NOMO-1 treated with DMSO at 0.1 percent for 48 hours (cell line): ENCODE measurements at regions not wholly inside any gene's neighbourhood (a gene's known extent, or its start where the extent isn't known, plus 50 kb on each side); places are given as distances from the start of the nearest gene placed in this dataset.
"Not testable (repeated sequence)": the region's sequence is repeated elsewhere in the genome, so short reads cannot be mapped to it uniquely, and the experiment has no call there.

Source experiments
- DNase-seq: peaks from one replicate; lab custom pipeline; 2025; ENCODE audit not compliant: unreplicated experiment; lab: John Stamatoyannopoulos, UW

- no peak for DNase-seq
These were observed 473.9 kb upstream of the COX7C start for GRCh38 chr5:86143837-86144236.

DNA sequence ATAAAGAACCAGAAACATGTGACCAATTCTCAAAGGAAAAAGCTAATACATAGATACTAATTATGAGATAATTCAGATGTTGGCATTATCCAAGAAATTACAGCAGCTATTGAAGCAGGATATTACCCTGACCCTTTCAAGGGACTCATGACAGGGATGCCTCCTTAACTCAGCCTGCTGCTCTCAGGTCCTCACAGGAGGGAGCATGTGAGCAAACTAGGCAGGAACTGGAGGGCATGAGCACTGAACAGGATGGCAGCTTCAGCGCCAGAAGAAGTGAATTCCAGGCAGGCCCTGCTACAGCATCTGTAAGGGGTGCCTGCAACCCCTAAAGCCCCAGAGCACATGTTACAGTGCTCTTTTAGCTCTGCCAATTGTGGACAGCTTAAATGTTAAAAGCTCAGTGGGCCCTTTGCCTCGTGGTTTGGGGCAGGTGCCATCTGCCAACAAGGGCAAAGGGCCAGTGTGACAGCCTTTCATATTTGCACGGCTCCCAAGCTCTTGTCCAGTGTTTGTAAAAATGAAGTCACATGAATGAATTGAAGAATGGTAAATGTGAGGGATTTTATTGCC, 464.7 kb upstream of the COX7C start:
- no peak for DNase-seq

DNA sequence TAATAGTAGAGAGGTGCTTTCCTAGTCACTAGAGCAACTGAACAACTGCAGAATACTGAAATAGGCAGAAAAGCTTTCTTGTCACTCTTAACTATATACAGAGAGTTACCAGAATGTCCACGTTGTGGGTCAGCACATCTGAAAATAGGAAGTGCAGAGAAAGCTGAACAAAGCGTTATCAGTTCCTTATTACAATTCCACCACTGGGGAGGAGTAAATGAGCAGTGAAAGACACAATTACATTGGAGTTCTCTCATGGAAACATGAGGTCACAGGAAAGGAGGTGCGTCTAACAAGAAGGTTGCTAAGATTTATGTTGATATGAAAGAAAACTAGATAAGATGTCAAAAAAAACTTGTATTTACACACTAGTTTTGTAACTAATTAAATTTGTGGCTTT, 461.9 kb upstream of the COX7C start:
- no peak for DNase-seq

DNA sequence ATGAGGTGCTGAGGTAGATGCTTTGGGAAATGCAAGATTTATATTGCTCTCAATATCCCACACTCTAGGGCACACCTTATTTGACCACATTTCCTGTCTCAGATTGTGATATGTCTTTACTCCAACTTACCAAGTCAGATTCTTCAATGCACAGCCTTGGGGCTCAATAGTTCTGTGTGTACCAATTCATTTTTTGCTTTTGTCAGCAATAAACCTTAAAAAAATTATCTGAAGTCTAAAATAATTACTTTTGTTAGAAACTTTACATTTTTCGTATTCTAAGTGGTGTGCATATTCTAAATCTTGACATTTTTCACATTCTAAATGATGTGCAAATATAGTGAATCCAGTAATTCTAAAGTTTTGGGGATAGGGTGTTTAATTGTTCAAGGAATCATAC, 447.5 kb upstream of the COX7C start:
- no peak for DNase-seq

- DNase-seq = no peak
These were observed 442.5 kb upstream of the COX7C start for GRCh38 chr5:86175224-86175623.

DNA sequence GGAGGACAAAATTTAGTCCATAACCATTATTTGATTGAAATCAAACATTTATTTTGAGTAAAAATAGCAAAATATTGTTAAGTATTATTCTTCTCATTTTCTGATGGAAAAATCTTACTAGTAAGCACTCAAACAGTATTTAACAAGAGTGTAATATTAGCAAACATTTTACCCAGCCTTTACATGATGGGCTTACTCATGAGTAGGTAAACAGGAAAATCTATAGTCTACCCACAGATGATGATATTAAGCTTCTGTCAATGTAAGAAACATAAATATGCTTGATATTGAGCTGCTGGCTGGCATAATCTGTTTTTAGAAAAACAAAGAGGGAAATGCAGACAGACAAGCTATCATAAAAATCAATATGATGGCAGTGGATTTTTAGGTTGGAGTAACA, 418.5 kb upstream of the COX7C start:
- DNase-seq = no peak

GRCh38 chr5:86228147-86228546, 389.6 kb upstream of the COX7C start:
- no peak for DNase-seq

DNA sequence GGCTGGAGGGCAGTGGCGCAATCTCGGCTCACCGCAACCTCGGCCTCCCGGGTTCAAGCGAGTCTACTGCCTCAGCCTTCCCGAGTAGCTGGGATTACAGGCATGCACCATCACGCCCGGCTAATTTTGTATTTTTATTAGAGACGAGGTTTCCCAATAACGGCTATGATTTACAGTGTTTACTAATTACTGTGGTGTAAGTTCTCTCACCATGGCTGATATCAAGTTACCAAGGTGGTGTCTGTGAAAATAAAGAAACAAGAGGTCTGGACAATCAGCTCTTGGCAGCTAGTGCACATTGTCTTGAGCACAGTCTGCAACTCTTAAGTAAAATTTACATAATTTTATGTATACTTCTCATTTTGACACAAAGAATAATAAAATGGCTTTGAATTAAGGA, 385.5 kb upstream of the COX7C start:
- DNase-seq = no peak

DNA sequence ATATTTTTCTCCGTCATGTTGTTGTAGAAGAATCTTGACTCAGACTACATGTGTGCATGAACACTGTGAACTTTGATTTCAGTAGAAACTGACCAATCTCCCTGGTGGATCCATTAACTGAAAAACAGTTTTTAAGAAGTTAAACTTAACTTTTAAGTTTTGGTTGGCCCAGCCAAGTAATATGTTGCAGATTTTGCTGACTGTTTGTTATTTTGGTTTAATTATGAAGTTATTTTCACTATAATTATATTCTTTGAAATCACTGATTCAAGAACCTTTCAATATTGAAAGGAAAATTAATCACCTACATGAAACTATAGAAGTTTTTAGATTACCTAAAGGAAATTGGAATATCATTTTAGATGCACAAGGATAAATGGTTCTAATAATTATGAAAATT, 373.6 kb upstream of the COX7C start:
- no peak for DNase-seq

GRCh38 chr5:86257871-86258270, 359.9 kb upstream of the COX7C start:
- DNase-seq = no peak

DNA sequence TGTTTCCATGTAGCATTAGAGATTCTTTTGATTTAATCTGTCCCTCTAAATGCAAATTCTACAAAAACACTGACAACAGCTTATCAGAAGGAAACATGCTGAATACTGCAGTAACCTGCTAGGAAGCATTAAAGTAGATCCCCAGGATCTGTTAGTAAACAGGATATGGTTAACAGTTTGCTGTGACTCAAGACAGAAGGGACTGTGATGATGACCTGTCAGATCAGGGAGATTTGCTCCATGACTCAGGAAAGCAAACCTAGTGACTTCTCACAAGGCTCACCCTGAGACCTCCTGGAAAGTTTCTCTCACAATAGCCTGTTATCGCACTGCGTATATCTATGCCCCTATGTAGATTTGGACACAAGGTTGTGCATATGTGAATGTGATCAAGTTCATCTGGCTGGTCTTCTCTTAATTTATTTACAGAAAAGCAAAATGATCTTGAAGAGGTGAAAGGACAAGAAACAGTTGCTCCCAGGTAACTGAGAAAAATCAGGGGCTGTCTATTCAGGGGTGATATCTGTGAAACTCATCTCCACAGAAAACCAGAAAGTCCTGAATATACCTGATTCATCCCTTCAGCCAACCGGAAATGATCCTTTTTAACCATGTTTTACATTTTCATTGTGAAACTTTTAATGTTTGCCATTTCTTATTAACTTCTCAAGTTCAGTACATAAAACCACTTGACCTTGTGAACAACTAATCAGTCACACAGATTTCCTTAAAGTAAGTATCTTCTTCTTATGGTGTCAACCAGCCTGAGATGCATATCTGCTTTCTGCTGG, 333.1 kb upstream of the COX7C start:
- not testable (repeated sequence) for DNase-seq

GRCh38 chr5:86287437-86287836, 330.3 kb upstream of the COX7C start:
- DNase-seq = not testable (repeated sequence)

- not testable (repeated sequence) for DNase-seq
These were observed 328.0 kb upstream of the COX7C start for GRCh38 chr5:86289786-86290185.

DNA sequence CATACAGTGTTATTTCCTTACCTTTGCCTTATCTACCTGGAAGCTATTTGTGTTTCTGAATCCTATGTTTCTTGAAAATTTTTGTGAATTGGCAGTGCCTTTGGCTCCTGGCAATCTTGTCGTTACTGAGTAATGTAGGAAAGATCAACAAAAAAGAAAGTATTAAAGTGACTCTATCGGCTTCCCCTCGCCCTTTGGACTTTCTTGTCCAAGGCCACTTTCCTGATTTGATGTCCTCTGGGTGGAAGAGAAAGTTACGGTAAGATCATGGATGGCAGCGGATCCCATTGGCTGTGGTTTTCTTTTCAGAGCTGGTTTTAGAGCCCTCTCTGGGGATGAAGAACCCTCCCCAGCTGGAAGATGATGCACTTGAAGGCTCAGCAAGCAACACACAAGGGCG, 324.9 kb upstream of the COX7C start:
- DNase-seq = not testable (repeated sequence)

GRCh38 chr5:86302643-86303042, 315.1 kb upstream of the COX7C start:
- not testable (repeated sequence) for DNase-seq

DNA sequence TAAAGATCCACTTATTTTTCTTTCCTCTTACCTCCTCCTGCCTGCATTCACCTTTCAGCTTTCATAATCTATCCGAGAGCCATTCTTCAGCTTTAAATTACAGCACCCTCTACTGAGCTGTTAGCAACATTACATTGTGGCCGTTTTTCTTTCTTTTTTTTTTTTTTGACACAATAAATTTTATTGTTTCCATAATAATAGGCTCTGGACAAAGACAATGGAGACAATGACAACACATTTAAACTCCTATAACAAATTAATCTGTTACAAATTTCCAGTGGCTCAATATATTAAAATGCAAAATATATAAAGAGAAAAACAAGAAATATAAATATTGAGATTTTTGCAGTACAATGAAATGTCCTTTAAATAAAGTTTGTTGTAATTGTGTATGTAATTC, 312.7 kb upstream of the COX7C start:
- DNase-seq = not testable (repeated sequence)

DNA sequence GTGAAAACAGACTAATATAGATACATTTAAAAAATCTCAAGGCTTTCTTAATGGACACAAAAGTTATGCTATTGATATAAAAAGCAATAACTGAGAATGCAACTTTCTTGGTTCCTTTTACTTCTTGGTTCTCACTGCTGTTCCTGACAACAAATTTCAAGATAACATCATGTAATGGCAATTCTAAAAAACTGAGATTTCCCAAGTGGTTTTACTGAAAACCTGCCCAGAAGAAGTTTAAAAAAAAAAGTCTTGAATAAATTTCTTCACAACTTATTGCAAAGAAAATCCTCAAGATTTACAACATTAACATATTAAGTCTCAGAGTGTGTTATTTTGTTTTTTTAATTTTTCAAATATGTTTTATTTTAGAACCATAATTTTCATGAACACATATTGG, 302.8 kb upstream of the COX7C start:
- no peak for DNase-seq

DNA sequence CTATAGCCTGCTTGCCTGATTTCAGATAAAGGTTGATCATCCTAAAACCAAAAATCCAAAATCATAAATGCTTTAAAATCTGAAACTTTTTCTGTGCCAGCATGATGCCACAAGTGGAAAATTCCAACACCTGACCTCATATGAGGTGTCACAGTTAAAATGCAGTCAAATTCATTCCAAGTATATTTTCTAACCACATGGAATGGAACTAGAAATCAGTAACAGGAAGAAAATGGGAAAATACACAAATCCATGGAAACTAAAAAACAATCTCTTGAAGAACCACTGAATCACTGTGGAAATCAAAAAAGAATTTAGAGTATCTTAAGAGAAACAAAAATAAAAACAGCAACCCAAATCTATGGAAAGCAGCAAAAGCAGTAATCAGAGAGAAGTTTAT, 297.5 kb upstream of the COX7C start:
- no peak for DNase-seq

- DNase-seq = no peak
These were observed 288.4 kb upstream of the COX7C start for GRCh38 chr5:86329318-86329717.

GRCh38 chr5:86330736-86331135, 287.0 kb upstream of the COX7C start:
- no peak for DNase-seq

DNA sequence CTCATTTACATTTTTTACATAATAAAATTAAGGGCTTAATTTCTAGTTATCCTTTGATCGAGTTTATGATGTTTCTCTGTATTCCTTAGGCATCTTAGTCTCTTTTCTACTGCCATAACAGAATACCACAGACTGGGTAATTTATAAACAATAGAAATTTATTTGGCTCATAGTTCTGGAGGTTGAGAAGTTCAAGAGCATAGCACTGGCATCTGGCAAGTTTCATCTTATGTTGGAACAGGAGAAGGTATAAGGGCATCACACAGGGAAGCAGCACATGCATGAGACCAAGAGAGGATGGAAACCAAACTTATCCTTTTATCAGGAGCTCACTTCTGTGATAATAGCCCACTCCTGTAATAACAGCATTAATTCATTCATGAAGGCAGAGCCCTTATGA, 284.9 kb upstream of the COX7C start:
- no peak for DNase-seq

GRCh38 chr5:86337667-86338460, 279.9 kb upstream of the COX7C start:
- no peak for DNase-seq
